ENCODE measurements at regions not wholly inside any gene's neighbourhood (a gene's known extent, or its start where the extent isn't known, plus 50 kb on each side); places are given as distances from the start of the nearest gene placed in this dataset.

GRCh38 chr2:150160058-150160457, 327.4 kb downstream of the RND3 start:
- no peak for TF ChIP-seq CTCF (conservative IDR thresholded peaks at IDR 0.05 in 1 of 2, IDR thresholded peaks at IDR 0.05 in 1 of 2; ENCODE audit: low read depth in 1 of 2, low read length in 2 of 2)
- no peak for TF ChIP-seq EZH2 (IDR thresholded peaks at IDR 0.05; ENCODE audit: low read length, missing control alignments)

Measured in fibroblast of lung (primary cell).